VCaP (cell line): ENCODE measurements at regions not wholly inside any gene's neighbourhood (a gene's known extent, or its start where the extent isn't known, plus 50 kb on each side); places are given as distances from the start of the nearest gene placed in this dataset.
"Not testable (repeated sequence)": the region's sequence is repeated elsewhere in the genome, so short reads cannot be mapped to it uniquely, and the experiment has no call there.

Experiments used
- H3K27ac ChIP-seq: fragments of 450-650 bp; 2 replicates; pipeline ENCODE4 v1.5.1; 2017
- TF ChIP-seq, protein P1 (sequence below): fragments of 450-650 bp; conservative IDR thresholded peaks from 2 replicates; pipeline ENCODE4 v1.5.1; 2017; ENCODE audit warnings: mild to moderate bottlenecking, moderate library complexity

GRCh38 chr16:51526621-51527020, 375.6 kb upstream of the SALL1 start:
- TF ChIP-seq, protein P1, sequence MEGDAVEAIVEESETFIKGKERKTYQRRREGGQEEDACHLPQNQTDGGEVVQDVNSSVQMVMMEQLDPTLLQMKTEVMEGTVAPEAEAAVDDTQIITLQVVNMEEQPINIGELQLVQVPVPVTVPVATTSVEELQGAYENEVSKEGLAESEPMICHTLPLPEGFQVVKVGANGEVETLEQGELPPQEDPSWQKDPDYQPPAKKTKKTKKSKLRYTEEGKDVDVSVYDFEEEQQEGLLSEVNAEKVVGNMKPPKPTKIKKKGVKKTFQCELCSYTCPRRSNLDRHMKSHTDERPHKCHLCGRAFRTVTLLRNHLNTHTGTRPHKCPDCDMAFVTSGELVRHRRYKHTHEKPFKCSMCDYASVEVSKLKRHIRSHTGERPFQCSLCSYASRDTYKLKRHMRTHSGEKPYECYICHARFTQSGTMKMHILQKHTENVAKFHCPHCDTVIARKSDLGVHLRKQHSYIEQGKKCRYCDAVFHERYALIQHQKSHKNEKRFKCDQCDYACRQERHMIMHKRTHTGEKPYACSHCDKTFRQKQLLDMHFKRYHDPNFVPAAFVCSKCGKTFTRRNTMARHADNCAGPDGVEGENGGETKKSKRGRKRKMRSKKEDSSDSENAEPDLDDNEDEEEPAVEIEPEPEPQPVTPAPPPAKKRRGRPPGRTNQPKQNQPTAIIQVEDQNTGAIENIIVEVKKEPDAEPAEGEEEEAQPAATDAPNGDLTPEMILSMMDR = no peak
- no peak overlapping the region for H3K27ac ChIP-seq

- TF ChIP-seq, protein P1 = no peak
- no peak overlapping the region for H3K27ac ChIP-seq
Measured at GRCh38 chr16:51524555-51525373, 373.7 kb upstream of the SALL1 start.

DNA sequence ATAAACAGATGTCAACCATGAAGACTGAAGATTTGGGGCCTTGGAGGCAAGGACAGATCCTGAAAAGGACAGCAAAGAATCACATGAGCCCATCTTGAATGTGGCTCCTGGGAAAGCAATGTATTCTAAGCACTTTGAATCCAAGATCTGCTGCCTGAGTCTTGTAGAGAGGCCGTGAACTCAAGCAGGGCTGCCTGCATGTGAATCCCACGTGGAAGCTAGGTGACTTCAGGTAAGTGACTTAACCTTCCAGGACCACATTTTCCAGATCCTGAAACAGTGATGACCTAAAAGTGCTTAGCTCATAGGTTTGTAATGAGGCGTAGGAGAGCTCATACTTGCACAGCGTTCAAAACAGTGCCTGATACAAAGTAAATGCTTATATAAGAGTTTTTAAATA, 373.0 kb upstream of the SALL1 start:
- TF ChIP-seq, protein P1 = no peak
- H3K27ac ChIP-seq = no peak overlapping the region

- TF ChIP-seq, protein P1 = no peak
- H3K27ac ChIP-seq = no peak overlapping the region
Measured at GRCh38 chr16:51523400-51523799, 372.3 kb upstream of the SALL1 start.

- no peak overlapping the region for H3K27ac ChIP-seq
- TF ChIP-seq, protein P1 = no peak
Measured at GRCh38 chr16:51522902-51523301, 371.8 kb upstream of the SALL1 start.

DNA sequence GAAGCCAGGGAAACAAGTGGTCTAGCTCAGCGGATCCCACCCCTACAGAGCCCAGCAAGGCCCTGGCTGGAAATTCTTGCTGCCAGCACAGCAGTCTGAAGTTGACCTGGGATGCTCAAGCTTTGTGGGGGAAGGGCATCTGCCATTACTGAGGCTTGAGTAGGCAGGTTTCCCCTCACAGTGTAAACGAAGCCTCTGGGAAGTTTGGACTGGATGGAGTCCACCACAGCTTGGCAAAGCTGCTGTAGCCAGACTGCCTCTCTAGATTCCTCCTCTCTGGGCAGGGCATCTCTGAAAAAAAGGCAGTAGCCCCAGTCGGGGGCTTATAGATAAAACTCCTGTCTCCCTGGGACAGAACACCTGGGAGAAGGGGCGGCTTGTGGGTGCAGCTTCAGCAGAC, 365.9 kb upstream of the SALL1 start:
- H3K27ac ChIP-seq = not testable (repeated sequence)

GRCh38 chr16:51510416-51510815, 359.3 kb upstream of the SALL1 start:
- TF ChIP-seq, protein P1 = no peak

GRCh38 chr16:51509336-51509735, 358.3 kb upstream of the SALL1 start:
- no peak overlapping the region for H3K27ac ChIP-seq
- TF ChIP-seq, protein P1 = no peak

More at GRCh38 chr16:51510416-51510815, 359.3 kb upstream of the SALL1 start:
- no peak overlapping the region for H3K27ac ChIP-seq
